HepG2 (cell line): ENCODE measurements at regions not wholly inside any gene's neighbourhood (a gene's known extent, or its start where the extent isn't known, plus 50 kb on each side); places are given as distances from the start of the nearest gene placed in this dataset.

ENCODE experiments used
- ATAC-seq: fragments of 200-7000 bp; cut with Tn5 transposase; 3 replicates; pipeline ENCODE4 v1.9.1; 2020; ENCODE audit warnings: mild to moderate bottlenecking, moderate library complexity
- BruUV-seq: library from RNA; stranded (reverse); fragments of 400-500 nt; replicated peaks from 2 replicates; lab custom pipeline; 2021; lab: Mats Ljungman, UMichigan
- CTCF ChIA-PET: fragments of 300-600 bp; formaldehyde crosslinking; extraction: SDS; loops from one replicate; lab custom pipeline; 2021; ENCODE audit warnings: low total read pairs, inconsistent platforms, low intra/inter-chr PET ratio; lab: Yijun Ruan, JAX
- POLR2A ChIA-PET: fragments of 350-600 bp; sonication (Branson Sonifier 250); formaldehyde crosslinking; loops from one replicate; lab custom pipeline; 2020; ENCODE audit warnings: antibody characterized with exemption, inconsistent platforms; lab: Yijun Ruan, JAX
- DNase-seq: peaks from one replicate; pipeline ENCODE4 v3.0.0-alpha.2; 2015; ENCODE audit warnings: low spot score
- FAIRE-seq: peaks from 3 replicates; lab custom pipeline; 2011; peaks lifted over from hg19 to GRCh38; lab: Jason Lieb, UNC
- H2AFZ ChIP-seq: one replicate; pipeline ENCODE4 v1.6.1; 2011; ENCODE audit warnings: low read length, inconsistent platforms
- H3K27ac ChIP-seq: fragments of 300-600 bp; 3 replicates; pipeline ENCODE4 v1.8.0; 2011; ENCODE audit warnings: mixed run types, mild to moderate bottlenecking, mixed read lengths, low read length, inconsistent platforms; ENCODE audit not compliant: insufficient read depth; ENCODE audit errors: extremely low read length
- H3K27me3 ChIP-seq, 2 experiments: fragments of 200-600 bp in 1 of 2; 2 replicates in 1 of 2; 3 replicates in 1 of 2; pipeline versions ENCODE4 v1.6.0 to v1.8.0; 2011; ENCODE audit warnings: low read length in 2 of 2, mild to moderate bottlenecking in 2 of 2, moderate library complexity in 2 of 2, inconsistent platforms in 1 of 2; ENCODE audit not compliant: insufficient read depth in 2 of 2, control insufficient read depth in 1 of 2
- H3K36me3 ChIP-seq, 2 experiments: fragments of 200-600 bp in 1 of 2; replicated peaks in 1 of 2; 2 replicates in 1 of 2; 3 replicates in 1 of 2; pipeline versions ENCODE4 v1.5.1 to v1.8.0; 2011; ENCODE audit warnings: low read length in 2 of 2, inconsistent platforms in 1 of 2; ENCODE audit not compliant: insufficient read depth in 2 of 2, control insufficient read depth in 1 of 2
- H3K4me1 ChIP-seq: 2 replicates; pipeline ENCODE4 v1.5.1; 2012; ENCODE audit warnings: low read length, inconsistent platforms; ENCODE audit not compliant: insufficient read depth
- H3K4me2 ChIP-seq: 2 replicates; pipeline ENCODE4 v1.6.0; 2011; ENCODE audit warnings: low read depth, low read length, inconsistent platforms
- H3K4me3 ChIP-seq, 3 experiments: fragments of 200-600 bp in 1 of 3; sonication (generic), shearing (Covaris generic) in 1 of 3; replicated peaks in 1 of 3; 2 replicates each; pipeline ENCODE4 v1.5.1; 2011 to 2016; ENCODE audit warnings: low read length in 3 of 3, inconsistent platforms in 2 of 3, low read depth in 2 of 3, mild to moderate bottlenecking in 2 of 3, control low read depth in 1 of 3, mixed read lengths in 1 of 3; ENCODE audit not compliant: insufficient read depth in 1 of 3
- H3K79me2 ChIP-seq: one replicate; pipeline ENCODE4 v1.6.1; 2011; ENCODE audit warnings: low read length, inconsistent platforms; ENCODE audit not compliant: insufficient read depth
- H3K9ac ChIP-seq: 2 replicates; pipeline ENCODE4 v1.6.0; 2011; ENCODE audit warnings: mild to moderate bottlenecking, low read depth, low read length, inconsistent platforms; ENCODE audit not compliant: insufficient read depth
- H3K9me3 ChIP-seq: 2 replicates; pipeline ENCODE4 v1.5.1; 2012; ENCODE audit warnings: mild to moderate bottlenecking, low read length
- H4K20me1 ChIP-seq: 2 replicates; pipeline ENCODE4 v1.6.0; 2011; ENCODE audit warnings: inconsistent platforms, mild to moderate bottlenecking, low read length, moderate library complexity; ENCODE audit not compliant: insufficient read depth
- AKAP8 ChIP-seq: sonication (generic); formaldehyde crosslinking; IDR thresholded peaks from 2 replicates; pipeline ENCODE4 v1.5.1; 2020; ENCODE audit warnings: mild to moderate bottlenecking, missing genetic modification reagents
- PHF21A ChIP-seq: sonication (generic); formaldehyde crosslinking; IDR thresholded peaks from 2 replicates; pipeline ENCODE4 v1.5.0; 2020; ENCODE audit warnings: mild to moderate bottlenecking, missing genetic modification reagents
- RCOR2 ChIP-seq: IDR thresholded peaks from 2 replicates; pipeline ENCODE4 v1.6.1; 2016; ENCODE audit warnings: missing biosample characterization, missing genetic modification reagents
- SRY ChIP-seq: sonication (generic); formaldehyde crosslinking; IDR thresholded peaks from 2 replicates; pipeline ENCODE4 v1.8.0; 2022; ENCODE audit warnings: mild to moderate bottlenecking, missing genetic modification reagents
- ZNF24 ChIP-seq: fragments of 450-650 bp; IDR thresholded peaks from 2 replicates; pipeline ENCODE4 v1.6.1; 2017; ENCODE audit warnings: antibody characterized with exemption, mild to moderate bottlenecking
- WGBS: methylation state at CpG from one replicate; pipeline ENCODE4 v1.1.6; 2017; ENCODE audit warnings: low lambda C conversion rate; 5-methylcytosine and 5-hydroxymethylcytosine counted together
- in situ Hi-C: cut with HindIII; loops from 2 replicates; pipeline ENCODE4 v1.10.0; 2017; ENCODE audit warnings: low pct_unique_long_range_greater_than_20kb; ENCODE audit not compliant: extremely low pct_ligation_motif_present
- intact Hi-C: fragments of 100-400 bp; cut with micrococcal nuclease; formaldehyde crosslinking; loops from one replicate; pipeline ENCODE4 v1.10.0; 2022; ENCODE audit not compliant: unreplicated experiment
- TF ChIP-seq, protein P1 (sequence below): sonication (generic); formaldehyde crosslinking; IDR thresholded peaks from 2 replicates; pipeline ENCODE4 v1.8.0; 2022; ENCODE audit warnings: missing genetic modification reagents, low read depth, mild to moderate bottlenecking, borderline replicate concordance
- TF ChIP-seq, protein P2 (sequence below): sonication (generic); formaldehyde crosslinking; IDR thresholded peaks from 2 replicates; pipeline ENCODE4 v1.4.0; 2020; ENCODE audit warnings: missing genetic modification reagents
- TF ChIP-seq, protein P3 (sequence below): sonication (generic); formaldehyde crosslinking; conservative IDR thresholded peaks from 2 replicates; pipeline ENCODE4 v1.8.0; 2022; ENCODE audit warnings: missing genetic modification reagents
- TF ChIP-seq, protein P4 (sequence below): sonication (generic); formaldehyde crosslinking; IDR thresholded peaks from 2 replicates; pipeline ENCODE4 v1.4.0; 2020; ENCODE audit warnings: mild to moderate bottlenecking, low read depth, missing genetic modification reagents
- TF ChIP-seq, protein P5 (sequence below): IDR thresholded peaks from 2 replicates; pipeline ENCODE4 v1.6.1; 2018; ENCODE audit warnings: missing genetic modification reagents, mild to moderate bottlenecking, missing compliant biosample characterization
- TF ChIP-seq, protein P6 (sequence below): IDR thresholded peaks from 2 replicates; pipeline ENCODE4 v1.6.1; 2016; ENCODE audit warnings: low read depth

DNA sequence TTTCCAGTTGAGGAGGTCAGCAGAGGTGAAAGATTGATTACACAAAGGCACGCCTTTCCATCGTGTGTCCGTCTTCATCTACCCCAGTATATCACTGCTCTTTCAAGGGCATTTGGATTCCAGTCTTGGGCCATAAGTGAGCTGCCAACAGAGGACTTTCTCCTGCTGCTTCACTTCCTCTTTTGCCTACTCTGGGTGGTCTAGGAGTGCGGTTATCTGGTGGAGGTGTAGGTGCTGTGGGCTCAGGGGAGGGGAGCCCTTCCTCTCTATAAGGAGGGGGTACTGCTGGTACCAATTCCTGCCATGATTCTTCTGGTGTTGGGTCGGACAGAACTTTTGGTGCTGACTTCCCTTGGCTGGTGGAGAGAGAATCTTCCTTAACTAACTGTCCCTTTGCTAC, 83.1 kb upstream of the VEPH1 start:
- in situ Hi-C loops (no loop called here), intact Hi-C loops (no loop called here)
- no peaks in the 10 kb centered on the region for H3K9me3 ChIP-seq
- H4K20me1 ChIP-seq, result no peaks in the 10 kb centered on the region
- no peak overlapping the region for H3K4me2 ChIP-seq
- 9% methylated on average over 5 of the region's 5 CpGs for WGBS
- no peaks in the 10 kb centered on the region for H3K36me3 ChIP-seq
- H3K79me2 ChIP-seq, result no peaks in the 10 kb centered on the region
- no peaks in the 10 kb centered on the region for H3K27me3 ChIP-seq
- no peak for ATAC-seq
- no peak overlapping the region for H2AFZ ChIP-seq
- no peak for FAIRE-seq
- no peak overlapping the region for H3K9ac ChIP-seq
- no peak for TF ChIP-seq SRY (CRISPR knock-in tag)
- TF ChIP-seq, protein P1, sequence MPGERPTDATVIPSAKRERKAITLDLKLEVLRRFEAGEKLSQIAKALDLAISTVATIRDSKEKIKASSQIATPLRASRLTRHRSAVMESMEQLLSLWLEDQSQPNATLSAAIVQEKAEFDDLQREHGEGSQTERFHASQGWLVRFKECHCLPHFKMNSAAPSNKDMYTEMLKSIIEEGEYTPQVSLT (CRISPR knock-in tag), result no peak
- TF ChIP-seq AKAP8, result no peak
- ChIA-PET CTCF (no interaction called here), POLR2A (no interaction called here)
- H3K4me3 ChIP-seq, result no peak overlapping the region
- no peak overlapping the region for H3K27ac ChIP-seq
- BruUV-seq, result no TSS peak
- no peak for DNase-seq
- no peaks in the 10 kb centered on the region for H3K4me1 ChIP-seq

DNA sequence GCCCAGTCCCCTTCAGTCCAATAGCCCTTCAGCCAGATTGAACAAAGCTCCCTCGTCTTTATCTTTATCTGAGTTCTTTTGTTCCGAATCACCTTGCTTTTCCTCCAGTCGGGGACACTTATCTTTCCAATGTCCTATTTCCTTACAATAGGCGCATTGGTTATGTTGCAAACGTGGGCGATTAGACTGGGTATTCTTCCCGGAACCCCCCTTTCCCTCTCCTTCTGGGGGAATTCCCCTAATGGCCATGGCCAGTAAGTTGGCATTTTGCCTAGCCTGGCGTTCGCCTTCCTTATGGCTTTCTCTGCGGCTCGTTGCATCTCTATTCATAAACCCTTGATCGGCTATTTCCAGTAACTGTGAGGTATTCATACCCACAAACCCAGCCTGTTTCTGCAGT, 82.2 kb upstream of the VEPH1 start:
- DNase-seq, result no peak
- Histone ChIP-seq H3K9ac (no peak overlapping the region), H4K20me1 (no peaks in the 10 kb centered on the region), H3K9me3 (no peaks in the 10 kb centered on the region), H2AFZ (no peak overlapping the region), H3K79me2 (no peaks in the 10 kb centered on the region), H3K36me3 (no peaks in the 10 kb centered on the region), H3K4me2 (no peak overlapping the region), H3K27ac (no peak overlapping the region), H3K4me3 (no peak overlapping the region), H3K27me3 (no peaks in the 10 kb centered on the region), H3K4me1 (no peaks in the 10 kb centered on the region)
- in situ Hi-C loops (no loop called here), intact Hi-C loops (no loop called here)
- ChIA-PET CTCF (no interaction called here), POLR2A (no interaction called here)
- no peak for FAIRE-seq
- no TSS peak for BruUV-seq
- TF ChIP-seq, protein P2, sequence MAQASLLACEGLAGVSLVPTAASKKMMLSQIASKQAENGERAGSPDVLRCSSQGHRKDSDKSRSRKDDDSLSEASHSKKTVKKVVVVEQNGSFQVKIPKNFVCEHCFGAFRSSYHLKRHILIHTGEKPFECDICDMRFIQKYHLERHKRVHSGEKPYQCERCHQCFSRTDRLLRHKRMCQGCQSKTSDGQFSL (CRISPR knock-in tag), result no peak
- TF ChIP-seq, protein P3, sequence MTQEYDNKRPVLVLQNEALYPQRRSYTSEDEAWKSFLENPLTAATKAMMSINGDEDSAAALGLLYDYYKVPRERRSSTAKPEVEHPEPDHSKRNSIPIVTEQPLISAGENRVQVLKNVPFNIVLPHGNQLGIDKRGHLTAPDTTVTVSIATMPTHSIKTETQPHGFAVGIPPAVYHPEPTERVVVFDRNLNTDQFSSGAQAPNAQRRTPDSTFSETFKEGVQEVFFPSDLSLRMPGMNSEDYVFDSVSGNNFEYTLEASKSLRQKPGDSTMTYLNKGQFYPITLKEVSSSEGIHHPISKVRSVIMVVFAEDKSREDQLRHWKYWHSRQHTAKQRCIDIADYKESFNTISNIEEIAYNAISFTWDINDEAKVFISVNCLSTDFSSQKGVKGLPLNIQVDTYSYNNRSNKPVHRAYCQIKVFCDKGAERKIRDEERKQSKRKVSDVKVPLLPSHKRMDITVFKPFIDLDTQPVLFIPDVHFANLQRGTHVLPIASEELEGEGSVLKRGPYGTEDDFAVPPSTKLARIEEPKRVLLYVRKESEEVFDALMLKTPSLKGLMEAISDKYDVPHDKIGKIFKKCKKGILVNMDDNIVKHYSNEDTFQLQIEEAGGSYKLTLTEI (CRISPR knock-in tag), result no peak
- TF ChIP-seq, protein P4, sequence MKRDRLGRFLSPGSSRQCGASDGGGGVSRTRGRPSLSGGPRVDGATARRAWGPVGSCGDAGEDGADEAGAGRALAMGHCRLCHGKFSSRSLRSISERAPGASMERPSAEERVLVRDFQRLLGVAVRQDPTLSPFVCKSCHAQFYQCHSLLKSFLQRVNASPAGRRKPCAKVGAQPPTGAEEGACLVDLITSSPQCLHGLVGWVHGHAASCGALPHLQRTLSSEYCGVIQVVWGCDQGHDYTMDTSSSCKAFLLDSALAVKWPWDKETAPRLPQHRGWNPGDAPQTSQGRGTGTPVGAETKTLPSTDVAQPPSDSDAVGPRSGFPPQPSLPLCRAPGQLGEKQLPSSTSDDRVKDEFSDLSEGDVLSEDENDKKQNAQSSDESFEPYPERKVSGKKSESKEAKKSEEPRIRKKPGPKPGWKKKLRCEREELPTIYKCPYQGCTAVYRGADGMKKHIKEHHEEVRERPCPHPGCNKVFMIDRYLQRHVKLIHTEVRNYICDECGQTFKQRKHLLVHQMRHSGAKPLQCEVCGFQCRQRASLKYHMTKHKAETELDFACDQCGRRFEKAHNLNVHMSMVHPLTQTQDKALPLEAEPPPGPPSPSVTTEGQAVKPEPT (CRISPR knock-in tag), result no peak
- TF ChIP-seq RCOR2 (CRISPR knock-in tag) (no peak), ZNF24 (no peak), PHF21A (CRISPR knock-in tag) (no peak)
- TF ChIP-seq, protein P5, sequence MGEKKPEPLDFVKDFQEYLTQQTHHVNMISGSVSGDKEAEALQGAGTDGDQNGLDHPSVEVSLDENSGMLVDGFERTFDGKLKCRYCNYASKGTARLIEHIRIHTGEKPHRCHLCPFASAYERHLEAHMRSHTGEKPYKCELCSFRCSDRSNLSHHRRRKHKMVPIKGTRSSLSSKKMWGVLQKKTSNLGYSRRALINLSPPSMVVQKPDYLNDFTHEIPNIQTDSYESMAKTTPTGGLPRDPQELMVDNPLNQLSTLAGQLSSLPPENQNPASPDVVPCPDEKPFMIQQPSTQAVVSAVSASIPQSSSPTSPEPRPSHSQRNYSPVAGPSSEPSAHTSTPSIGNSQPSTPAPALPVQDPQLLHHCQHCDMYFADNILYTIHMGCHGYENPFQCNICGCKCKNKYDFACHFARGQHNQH (CRISPR knock-in tag), result no peak
- TF ChIP-seq, protein P6, sequence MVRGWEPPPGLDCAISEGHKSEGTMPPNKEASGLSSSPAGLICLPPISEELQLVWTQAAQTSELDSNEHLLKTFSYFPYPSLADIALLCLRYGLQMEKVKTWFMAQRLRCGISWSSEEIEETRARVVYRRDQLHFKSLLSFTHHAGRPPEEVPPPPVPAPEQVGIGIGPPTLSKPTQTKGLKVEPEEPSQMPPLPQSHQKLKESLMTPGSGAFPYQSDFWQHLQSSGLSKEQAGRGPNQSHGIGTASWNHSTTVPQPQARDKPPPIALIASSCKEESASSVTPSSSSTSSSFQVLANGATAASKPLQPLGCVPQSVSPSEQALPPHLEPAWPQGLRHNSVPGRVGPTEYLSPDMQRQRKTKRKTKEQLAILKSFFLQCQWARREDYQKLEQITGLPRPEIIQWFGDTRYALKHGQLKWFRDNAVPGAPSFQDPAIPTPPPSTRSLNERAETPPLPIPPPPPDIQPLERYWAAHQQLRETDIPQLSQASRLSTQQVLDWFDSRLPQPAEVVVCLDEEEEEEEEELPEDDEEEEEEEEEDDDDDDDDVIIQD, result no peak
- 35% methylated on average over 12 of the region's 12 CpGs for WGBS
- no peak for ATAC-seq
